KG1 (cell line): ENCODE measurements at regions not wholly inside any gene's neighbourhood (a gene's known extent, or its start where the extent isn't known, plus 50 kb on each side); places are given as distances from the start of the nearest gene placed in this dataset.
A peak's percentile ranks its signal among the peaks of the same experiment; 100 is the strongest.

Experiments
- DNase-seq: peaks from one replicate; lab custom pipeline; 2025; lab: John Stamatoyannopoulos, UW

DNA sequence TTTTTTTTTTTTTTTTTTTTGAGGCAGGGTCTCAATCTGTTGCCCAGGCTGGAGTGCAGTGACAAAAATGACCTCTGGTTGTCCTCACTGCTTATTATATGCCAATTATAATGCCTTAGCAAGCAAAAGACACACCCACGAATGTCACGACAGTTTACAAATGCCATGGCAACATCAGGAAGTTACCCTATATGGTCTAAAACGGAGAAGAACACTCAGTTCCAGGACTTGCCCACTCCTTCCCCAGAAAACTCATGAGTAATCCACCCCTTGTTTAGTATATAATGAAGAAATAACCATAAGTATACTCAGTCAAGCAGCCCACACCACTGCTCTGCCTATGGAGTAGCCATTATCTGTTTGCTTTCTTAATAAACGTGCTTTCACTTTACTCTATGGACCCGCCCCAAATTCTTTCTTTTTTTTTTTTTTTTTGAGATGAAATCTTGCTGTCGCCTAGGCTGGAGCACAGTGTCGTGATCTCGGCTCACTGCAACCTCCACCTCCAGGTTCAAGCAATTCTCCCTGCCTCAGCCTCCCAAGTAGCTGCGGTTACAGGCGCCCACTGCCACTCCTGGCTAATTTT is 106.2 kb downstream of the SMIM20 start:
- no peak for DNase-seq

DNA sequence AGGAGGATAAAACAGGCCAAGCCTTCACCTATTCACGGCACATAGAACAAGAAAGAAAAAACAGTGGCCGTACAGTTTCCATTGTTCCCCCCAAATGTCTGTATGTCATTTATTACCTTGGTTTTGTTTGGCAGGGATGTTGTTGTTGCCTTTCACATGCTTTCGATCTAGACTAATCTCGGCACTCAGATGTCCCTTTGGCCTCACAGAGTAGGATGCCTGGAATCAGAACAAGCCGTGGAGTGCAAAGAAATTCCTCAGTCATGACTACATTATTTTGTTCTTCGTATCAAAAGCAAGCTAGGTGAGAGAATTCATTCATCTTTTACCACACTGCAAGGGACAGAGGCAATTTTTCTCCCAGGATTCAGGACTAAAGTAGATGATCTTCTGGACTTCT is 106.9 kb downstream of the SMIM20 start:
- DNase-seq: no peak

DNA sequence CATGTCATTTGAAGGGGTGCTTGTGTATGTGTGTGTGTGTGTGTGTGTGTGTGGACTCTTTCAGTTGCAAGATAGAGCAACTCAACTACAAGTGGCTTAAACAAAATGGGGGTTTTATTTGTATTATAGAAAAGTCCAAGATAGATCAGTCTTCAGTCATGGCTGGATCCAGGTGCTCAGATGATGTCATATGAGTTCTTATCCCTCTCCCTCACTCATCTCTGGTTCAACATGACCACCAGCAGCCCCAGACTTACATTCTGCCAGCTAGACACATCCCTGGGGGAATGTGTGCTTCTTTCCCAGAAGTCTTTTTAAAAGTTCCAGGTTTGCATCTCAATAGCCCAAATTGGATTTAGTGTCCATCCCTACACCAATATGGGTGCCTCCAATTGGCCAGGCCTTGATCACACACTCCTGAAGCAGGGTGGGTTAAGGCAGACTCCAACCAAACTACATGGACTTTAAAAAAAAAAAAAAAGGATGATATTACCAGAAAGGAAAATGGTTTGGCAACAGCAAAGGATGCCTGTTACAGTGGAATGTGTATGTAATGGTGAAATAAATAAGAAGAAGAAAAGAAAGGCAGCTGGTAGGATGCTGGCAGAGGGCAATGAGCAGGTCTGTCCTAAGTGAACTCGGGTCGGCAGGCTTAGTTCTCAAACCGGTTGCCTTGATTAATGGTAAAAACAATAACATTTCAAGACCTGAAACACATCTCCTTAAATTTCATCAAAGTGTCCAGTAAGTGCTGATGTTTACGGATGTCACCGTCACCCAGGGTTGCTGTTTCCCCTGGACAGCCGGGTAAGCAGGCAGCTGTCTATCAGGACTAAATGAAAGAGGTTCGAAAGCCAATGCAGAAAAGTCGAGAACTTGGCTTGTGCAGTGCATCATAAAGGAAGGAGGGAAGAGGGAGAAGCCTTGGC is 107.7 kb downstream of the SMIM20 start:
- DNase-seq: no peak

DNA sequence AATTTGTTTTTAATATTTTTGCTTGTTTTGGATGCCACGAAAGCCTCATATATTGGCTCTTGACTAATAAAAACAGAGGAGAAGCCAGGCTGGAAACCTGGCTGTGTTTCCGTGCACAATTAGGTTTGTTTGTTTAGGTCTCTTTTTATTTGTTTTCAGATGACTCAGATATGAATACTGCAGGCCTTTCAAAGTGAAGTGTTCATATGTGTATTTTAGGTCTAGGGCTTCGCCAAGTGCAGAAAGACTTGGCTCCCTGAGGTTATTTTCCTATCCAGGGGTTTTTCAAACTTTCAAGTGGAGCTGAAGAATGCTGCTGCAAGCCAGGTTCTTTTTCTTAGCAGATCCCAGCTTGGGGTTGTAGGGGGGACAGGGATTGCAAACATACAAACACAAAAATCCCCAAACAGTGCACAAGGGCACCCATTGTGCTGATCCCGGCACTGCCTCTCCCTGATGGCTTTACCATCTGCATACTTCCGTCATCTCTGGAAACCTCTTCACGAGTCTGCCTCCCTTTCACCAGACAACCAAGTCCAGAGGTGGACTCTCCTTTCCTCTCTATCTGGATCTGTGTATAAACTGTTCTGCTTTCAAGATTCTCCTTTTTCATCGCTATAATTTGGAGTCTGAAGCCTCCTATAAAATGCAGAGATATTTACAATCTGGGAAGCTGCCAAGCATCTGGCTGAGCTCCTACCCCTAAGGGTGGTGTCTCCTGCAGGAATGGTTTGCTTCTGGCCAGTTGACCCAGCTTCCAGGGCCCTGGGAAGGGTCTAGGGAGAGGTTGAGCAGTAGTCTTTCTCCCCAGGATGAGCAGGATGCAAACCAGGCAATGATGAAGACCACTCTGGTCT is 108.6 kb downstream of the SMIM20 start:
- no peak for DNase-seq

DNA sequence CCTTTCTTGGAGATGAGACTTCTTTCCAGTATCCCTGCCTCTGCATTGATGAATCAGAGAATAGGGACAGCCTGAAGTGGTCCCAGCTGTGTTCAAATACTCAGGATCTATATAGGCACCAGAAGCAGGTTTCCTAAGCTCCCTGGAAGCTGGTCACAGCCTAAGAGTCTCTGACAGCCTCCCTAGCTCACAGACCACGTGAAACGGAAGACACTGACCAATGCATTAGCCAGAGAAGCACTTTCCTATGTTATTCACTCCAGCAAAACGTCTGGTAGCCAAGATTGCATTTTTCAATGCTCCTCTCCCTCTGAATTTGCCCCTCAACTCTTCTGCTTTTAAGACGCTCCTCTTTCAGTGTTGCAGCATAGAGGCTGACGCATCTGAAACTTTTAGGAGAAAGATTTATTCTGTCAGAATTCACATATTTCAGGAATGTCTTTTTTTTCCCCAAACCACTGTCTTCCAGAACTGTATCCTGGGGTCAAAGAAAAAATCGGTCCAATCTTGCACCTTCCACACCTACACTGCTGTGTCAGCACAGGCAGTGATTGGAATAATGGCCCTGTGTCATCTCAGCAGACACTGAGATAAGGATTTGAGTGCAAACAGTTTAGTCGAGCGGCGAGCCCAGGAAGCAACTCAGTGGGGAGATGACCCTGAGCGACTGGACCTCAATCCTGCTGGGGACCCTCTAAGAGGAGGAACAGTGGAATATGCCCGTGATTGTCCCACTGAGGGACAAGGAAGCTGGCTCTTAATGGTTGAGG is 109.4 kb downstream of the SMIM20 start:
- no peak for DNase-seq

DNA sequence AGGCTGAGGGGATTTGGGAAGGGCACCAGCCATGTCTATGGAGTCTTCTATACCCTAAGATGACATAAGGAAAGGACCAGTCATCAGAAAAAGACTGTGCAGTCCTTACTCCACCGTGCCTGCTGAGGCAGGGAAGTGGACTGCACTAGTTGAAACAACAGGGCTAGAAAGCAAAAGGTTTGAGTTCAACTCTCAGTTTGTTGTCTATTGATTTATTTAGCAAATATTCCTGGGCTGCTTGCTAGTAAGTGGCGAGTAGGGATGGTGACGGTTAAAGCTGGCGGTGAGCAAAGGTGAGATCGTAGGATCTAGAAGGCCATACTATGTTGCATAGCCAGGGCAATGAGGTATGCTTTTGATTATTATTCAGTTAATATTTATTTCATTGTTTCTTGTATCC is 110.1 kb downstream of the SMIM20 start:
- DNase-seq: no peak

DNA sequence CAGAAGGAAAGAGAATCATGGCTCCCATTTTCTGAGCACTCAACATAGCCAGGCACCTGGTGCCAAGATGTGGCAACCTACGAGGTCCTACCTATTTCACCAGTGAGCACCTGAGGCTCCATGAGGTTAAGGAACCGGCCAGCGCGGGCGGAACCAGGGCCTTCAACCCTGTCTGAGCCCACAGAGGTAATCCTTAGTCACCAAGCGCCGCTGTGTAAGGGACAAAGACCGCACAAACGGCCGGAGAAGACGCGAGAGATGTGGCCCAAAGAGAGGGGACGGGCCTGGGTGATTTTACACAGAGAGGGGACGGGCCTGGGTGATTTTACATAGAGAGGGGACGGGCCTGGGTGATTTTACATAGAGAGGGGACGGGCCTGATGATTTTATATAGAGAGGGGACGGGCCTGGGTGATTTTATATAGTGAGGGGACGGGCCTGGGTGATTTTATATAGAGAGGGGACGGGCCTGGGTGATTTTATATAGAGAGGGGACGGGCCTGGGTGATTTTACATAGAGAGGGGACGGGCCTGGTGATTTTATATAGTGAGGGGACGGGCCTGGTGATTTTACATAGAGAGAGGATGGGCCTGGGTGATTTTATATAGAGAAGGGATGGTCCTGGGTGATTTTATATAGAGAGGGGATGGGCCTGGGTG is 114.2 kb downstream of the SMIM20 start:
- no peak for DNase-seq

DNA sequence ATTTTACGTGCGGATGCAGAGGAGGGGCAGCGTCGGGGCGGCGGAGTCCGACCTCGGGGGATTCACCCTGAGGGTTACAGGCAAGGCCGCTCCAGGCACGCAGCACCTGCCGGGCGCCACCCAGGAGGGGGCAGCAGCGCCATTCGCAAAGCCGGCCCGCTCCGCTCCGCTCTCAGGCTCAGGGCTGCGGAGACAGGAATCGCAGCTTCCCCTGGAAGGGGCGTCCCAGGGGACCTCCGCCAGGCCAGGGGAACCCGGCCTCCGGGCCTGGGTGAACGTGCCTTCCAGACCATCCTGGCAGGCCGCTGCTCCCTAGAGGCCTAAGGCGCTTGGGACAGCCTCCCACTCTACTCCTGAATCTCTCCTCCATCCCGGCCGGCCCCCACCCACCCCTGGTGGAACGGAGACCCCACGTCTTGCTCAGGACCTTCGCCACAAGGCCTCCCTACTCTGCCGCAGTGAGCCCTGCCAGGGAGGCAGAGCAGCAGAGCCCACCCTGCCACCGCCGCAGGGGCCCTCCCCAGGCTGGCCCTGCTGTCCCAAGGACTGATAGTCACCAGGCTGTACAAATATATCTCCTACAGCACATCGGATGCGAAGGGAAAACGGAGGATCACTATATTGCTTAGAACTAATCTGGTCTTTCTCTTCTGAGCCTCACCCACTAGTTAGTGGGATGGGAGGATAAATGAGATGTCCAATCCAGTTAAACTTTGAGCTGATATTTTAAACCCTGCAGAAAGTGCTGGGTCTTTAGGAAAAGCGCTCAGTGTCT is 115.0 kb downstream of the SMIM20 start:
- DNase-seq: peak; percentile 4

DNA sequence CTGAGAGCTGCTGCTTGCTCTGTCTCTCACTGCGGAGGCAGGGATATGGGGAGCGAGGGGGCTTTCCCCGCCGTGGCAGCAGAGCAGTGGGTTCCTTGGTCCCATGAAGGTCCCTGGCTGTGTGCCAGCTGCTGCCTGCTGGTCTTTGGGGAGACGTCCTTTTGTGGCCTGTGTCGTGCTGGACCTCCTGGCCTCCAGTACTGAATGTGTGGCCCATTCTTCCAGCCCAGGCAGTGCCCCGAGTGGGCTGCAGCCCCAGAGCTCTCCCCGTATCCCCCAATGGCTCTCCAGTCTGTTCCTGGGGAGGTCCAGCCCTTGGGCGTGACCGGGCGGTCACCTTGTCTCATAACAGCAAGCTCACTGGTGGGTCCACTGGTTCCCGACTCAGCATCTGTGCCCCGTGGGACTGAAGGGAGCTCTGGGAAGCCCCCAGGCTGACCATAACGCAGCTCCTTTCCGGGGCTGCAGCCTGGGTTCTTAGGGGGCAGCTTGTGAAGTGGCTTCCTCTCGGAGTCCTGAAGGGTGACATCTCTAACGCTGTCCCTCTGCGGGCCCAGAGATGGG is 115.6 kb downstream of the SMIM20 start:
- no peak for DNase-seq

DNA sequence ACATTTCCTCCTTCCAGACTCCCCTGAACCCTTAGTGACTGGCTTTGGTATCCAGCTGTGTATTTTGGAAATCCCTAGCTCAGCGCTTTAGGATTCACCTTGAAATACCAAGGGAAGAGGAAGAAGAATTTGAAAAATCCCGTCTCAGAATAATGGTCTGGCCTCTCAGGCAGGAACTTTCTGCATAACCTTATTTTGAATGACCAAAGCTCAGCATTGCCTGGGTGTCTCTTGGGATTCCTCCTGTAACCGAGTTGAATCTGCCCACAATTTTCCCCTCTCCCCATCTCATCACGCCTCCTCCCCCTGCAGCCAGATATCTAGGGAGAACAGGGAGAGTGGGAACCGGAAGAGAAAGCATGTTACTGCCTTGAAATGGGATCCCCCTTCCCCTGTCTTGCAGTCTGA is 116.2 kb downstream of the SMIM20 start:
- no peak for DNase-seq

DNA sequence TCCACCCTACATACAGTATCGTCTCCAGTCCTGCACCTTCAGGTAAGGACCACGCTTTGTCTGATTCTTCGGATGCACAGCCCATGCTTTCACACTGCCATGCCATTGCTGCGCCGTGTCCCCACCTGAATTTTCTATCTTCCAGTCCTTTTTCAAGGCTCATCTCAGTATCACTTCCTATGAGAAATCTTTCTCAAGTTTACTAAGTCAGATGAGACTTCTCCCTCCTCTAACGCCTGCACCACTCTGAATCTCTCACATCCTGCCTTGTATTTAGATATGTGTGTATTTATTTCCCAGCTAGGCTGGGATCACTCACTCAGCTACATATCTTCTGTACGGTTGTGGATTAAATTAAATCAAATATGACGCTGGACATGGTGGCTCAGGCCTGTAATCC is 116.8 kb downstream of the SMIM20 start:
- DNase-seq: no peak

DNA sequence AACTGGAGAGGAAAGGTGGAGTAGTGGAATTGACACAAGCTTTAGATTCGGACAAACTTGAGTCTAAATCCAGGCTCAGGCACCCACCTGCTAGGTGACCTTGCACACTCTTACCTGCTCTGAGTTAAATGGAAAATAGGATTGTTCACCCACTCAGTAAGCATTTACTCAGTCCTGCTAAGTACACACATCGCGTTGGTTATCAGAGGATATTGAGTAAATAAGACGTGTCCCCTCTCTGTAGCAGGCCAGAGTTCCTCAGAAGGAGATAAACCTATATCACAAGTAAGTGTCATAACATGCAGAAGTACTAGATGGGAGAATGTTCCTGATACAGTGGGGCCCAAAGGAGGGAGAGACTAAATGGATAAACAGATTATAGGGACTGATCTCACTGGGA is 117.7 kb downstream of the SMIM20 start:
- DNase-seq: no peak

DNA sequence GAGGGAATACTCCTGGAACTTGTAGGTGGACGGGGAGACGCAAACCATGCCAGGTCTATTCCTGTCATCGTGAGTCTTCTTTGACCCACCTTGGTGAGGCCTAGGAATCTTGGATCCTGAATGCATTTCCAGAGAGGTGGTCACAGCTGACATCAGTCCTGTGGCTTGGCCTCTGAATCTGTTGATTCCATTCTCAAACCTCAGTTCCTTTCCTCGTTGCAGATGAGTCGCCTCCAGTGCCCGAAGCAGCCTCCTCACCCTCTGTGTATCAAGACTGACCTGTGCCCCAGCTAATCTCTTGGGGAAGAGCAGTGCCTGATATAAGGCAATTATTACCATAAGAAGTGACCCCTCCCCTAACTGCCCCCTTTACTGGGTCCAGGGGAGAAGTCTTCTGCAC is 118.1 kb downstream of the SMIM20 start:
- DNase-seq: no peak

DNA sequence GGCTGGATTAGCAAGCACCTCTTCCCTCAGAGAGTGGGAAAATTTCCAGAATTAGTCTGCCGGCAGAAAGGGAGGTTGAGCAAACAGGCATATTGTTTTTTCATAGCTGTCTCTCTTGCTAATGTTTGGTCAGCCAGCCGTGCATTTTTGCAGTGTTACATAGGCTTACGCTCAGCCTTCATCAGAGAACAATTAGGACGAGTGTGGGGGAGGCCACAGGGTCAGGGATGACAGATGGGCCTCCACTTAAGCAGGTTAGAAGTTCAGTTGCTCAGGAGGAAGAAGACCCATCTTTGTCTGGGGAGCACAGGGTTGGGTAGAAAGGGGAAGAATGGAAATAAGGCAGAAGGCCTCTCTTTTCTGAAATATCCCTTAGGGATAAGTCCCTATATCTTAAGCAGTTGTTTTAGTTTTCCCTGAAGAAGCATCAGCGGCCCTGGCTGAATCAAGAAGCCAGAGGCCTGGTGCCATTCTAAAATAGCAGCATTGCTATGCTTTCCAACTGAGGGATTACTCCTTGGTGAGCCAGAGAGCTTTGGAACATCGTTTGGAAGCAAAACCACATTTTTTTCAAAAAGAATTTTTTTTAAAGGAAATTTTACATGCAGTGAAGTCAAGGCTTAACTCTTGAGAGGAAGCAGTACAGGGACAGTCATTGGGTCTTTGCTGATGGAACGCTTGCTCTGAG is 118.8 kb downstream of the SMIM20 start:
- DNase-seq: no peak

DNA sequence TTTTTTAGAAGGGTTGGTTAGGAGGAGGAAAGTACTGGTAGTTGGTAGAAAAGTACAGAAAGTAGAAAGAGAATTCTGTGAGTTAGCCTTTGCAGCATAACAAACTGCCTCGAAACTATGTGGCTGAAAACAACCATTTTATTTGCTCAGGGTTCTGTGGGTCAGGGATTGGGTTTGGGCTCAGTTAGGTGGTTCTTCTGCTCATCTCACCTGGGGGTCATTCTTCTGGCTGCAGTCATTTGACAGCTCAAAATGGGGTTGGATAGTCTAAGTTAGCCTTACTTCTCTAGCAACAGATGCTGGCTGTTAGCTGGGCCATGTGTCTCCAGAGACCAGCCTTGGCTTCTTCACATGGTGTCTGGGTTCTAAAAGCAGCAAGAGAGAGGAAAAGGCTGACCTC is 119.4 kb downstream of the SMIM20 start:
- no peak for DNase-seq

DNA sequence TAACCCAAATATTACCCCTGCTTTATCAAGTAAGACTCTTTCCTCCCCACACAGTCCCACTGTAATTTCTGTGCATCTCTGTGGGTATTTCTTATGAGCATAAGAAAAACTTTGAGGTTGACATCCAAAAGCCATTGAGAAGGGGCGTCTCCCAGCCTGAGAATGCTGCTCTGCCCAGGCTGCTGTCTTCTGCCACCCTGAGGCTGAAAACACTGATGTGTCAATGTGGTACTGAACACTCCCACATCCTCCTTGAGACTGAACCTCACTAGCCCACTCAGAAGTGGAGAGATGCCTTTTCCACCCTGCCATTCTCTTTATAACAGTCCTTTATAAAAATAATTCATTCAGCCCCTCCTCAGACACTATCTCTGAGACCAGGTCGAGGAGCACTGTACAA is 120.8 kb downstream of the SMIM20 start:
- DNase-seq: no peak

DNA sequence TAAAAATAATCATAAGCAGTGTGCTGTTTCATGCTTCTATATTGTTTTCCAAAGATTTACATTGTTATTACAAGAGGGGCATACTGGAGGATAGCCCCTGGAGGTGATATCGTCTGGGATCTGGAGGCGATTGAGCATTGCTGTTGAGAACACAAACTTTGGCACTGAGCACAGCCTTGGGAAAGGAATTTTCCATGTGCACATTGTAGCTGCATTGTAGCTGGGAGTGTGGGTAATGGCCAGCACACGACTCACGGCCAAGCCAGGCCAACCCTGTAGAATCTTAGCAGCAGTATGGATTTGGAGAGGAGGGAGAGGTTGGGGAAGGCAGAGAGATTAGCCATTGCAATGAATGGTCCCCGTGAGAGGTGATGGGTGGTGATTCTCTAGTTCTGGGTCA is 121.9 kb downstream of the SMIM20 start:
- DNase-seq: no peak

DNA sequence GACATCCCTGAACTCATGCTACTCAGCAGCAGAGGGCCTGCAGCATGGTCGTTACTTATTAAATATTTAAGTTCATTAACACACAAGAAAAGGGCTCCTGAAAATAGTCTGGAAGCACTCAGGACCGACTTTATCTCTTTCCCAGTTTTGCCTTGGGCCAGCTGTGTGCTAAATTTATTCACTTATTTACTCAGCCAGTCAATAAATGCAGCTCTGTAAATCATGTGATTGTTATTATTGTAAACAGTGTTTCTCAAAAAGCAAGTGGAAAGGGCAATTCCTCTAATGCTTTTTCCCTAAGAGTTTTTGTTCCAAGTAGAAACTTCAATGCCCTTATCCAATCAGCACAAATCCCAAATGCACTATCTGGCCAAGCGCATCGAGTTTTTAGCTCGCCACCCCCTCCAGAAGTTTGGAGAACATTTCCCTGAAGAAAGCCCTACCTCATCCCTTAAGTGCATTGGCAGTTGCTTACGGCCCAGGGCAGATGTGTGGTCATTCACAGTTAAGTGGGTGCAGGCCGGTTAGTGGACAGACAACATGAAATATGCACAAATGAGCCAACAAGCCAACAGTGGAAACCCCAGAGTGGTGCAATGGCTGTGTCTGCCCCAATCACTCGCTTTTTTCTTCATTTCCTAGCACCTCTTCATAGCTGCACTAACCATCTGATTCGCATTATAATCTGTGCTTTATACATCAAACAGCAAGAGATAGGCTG is 125.8 kb downstream of the SMIM20 start:
- DNase-seq: no peak

DNA sequence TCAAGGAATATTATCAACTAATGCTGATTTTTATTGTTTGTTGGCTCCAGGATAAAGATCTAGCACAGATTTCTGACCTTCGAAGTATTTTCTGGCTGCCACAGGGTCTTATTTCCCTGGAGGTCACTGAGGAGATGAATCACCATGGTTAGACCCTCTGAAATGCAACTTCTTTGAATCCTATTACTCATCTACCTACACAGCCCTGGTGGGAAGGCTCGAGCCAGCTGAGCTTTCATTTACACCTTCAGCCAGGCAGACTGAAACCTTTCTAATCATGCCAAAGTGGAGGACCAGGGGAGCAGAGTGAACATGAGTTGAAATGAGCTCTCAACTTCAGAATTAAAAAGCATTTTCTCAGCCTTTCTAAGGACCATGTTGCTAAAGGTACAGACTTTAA is 130.5 kb downstream of the SMIM20 start:
- DNase-seq: no peak
